ENCODE measurements at regions not wholly inside any gene's neighbourhood (a gene's known extent, or its start where the extent isn't known, plus 50 kb on each side); places are given as distances from the start of the nearest gene placed in this dataset.

- ATAC-seq, result no peak
- Histone ChIP-seq H3K4me3 (no peak overlapping the region), H3K27me3 (no peaks in the 10 kb centered on the region), H3K27ac (no peak overlapping the region), H3K9me3 (no peaks in the 10 kb centered on the region), H3K4me1 (peaks cover 0 to 11% (median 0%) of the 10 kb centered on the region in 3 donors), H3K36me3 (no peaks in the 10 kb centered on the region)
- TF ChIP-seq EP300 (IDR thresholded peaks at IDR 0.05), result no peak
- TF ChIP-seq POLR2A (IDR thresholded peaks at IDR 0.05), result no peak
- no peak for TF ChIP-seq POLR2AphosphoS5 (IDR thresholded peaks at IDR 0.05)
Observed at GRCh38 chr6:145045582-145045981, 689.7 kb downstream of the EPM2A start.

GRCh38 chr6:145047891-145048290, 687.4 kb downstream of the EPM2A start:
- no peaks in the 10 kb centered on the region for H3K27me3 ChIP-seq
- TF ChIP-seq POLR2A (IDR thresholded peaks at IDR 0.05), result no peak
- TF ChIP-seq EP300 (IDR thresholded peaks at IDR 0.05), result no peak
- TF ChIP-seq CTCF (IDR thresholded peaks at IDR 0.05), result no peak
- no peak for TF ChIP-seq POLR2AphosphoS5 (IDR thresholded peaks at IDR 0.05)
- H3K36me3 ChIP-seq, result no peaks in the 10 kb centered on the region
- H3K9me3 ChIP-seq, result no peaks in the 10 kb centered on the region
- H3K4me3 ChIP-seq, result no peak overlapping the region
- no peak overlapping the region for H3K27ac ChIP-seq
- peaks cover 0 to 11% (median 0%) of the 10 kb centered on the region in 3 donors for H3K4me1 ChIP-seq
- ATAC-seq, result no peak
- 59 to 65% methylated on average over 4 of the region's 4 CpGs for WGBS, 2 donors (ENCODE audit: low coverage in 1 of 2)

- TF ChIP-seq EP300 (IDR thresholded peaks at IDR 0.05) (no peak), POLR2A (IDR thresholded peaks at IDR 0.05) (no peak), POLR2AphosphoS5 (IDR thresholded peaks at IDR 0.05) (no peak), CTCF (IDR thresholded peaks at IDR 0.05) (no peak)
- H3K4me3 ChIP-seq, result no peak overlapping the region
- H3K27me3 ChIP-seq, result no peaks in the 10 kb centered on the region
- no peak for ATAC-seq
- no peak overlapping the region for H3K27ac ChIP-seq
- no peaks in the 10 kb centered on the region for H3K4me1 ChIP-seq
- WGBS, 2 donors (ENCODE audit: low coverage in 1 of 2), result 56 to 76% methylated on average over 2 of the region's 2 CpGs
- H3K36me3 ChIP-seq, result no peaks in the 10 kb centered on the region
- no peaks in the 10 kb centered on the region for H3K9me3 ChIP-seq
Observed at GRCh38 chr6:145051661-145052060, 683.7 kb downstream of the EPM2A start.

GRCh38 chr6:145055567-145055966, 679.8 kb downstream of the EPM2A start:
- no peak overlapping the region for H3K4me3 ChIP-seq
- WGBS, 2 donors (ENCODE audit: low coverage in 1 of 2), result 86% methylated on average over 1 of the region's 1 CpG; no CpG with 5 or more reads in 1 of the 2 donors
- no peaks in the 10 kb centered on the region for H3K9me3 ChIP-seq
- TF ChIP-seq POLR2AphosphoS5 (IDR thresholded peaks at IDR 0.05) (no peak), EP300 (IDR thresholded peaks at IDR 0.05) (no peak), CTCF (IDR thresholded peaks at IDR 0.05) (no peak), POLR2A (IDR thresholded peaks at IDR 0.05) (no peak)
- no peaks in the 10 kb centered on the region for H3K4me1 ChIP-seq
- no peak overlapping the region for H3K27ac ChIP-seq
- H3K36me3 ChIP-seq, result no peaks in the 10 kb centered on the region
- no peaks in the 10 kb centered on the region for H3K27me3 ChIP-seq
- ATAC-seq, result no peak

- H3K36me3 ChIP-seq, result no peaks in the 10 kb centered on the region
- WGBS, 2 donors (ENCODE audit: low coverage in 1 of 2), result 86 to 100% methylated on average over 1 of the region's 1 CpG
- H3K27ac ChIP-seq, result no peak overlapping the region
- ATAC-seq, result no peak
- no peaks in the 10 kb centered on the region for H3K27me3 ChIP-seq
- H3K9me3 ChIP-seq, result no peaks in the 10 kb centered on the region
- H3K4me3 ChIP-seq, result no peak overlapping the region
- peaks cover 0 to 10% (median 0%) of the 10 kb centered on the region in 3 donors for H3K4me1 ChIP-seq
- TF ChIP-seq CTCF (IDR thresholded peaks at IDR 0.05) (no peak), POLR2AphosphoS5 (IDR thresholded peaks at IDR 0.05) (no peak), POLR2A (IDR thresholded peaks at IDR 0.05) (no peak), EP300 (IDR thresholded peaks at IDR 0.05) (no peak)
Observed at GRCh38 chr6:145060714-145061113, 674.6 kb downstream of the EPM2A start.

Data from gastroesophageal sphincter (tissue), 4 donors.